ENCODE measurements at regions not wholly inside any gene's neighbourhood (a gene's known extent, or its start where the extent isn't known, plus 50 kb on each side); places are given as distances from the start of the nearest gene placed in this dataset.

DNA sequence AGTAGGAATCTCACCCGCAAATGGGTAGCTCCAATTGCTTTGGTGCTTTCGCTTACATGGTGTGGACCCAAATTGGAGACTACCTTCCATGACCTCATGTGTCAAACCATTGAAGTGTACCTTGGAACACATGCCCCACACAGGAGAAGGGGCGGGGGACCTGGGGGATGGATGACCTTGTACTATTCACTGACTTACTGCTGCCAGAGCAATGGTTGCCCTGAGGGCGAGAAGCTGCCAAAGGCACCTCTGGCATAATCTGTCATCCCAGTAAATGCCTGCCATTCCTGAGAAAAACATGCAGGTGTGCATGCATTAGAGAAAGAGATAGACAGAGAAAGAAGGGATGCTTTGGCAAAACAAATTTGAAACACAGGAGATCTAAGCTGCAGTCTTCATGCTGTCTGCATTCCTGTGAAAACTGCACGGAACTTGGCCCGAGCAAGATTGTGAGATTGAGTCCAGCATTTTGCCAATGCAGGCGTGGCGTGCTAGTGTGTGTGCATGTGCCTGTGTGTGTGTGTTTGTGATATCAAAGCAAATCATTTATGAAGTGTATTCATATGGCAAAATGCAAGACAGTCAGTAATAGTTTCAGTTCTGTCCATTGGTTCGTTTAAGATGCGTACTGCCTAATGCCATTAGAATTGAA is 219.5 kb upstream of the MDFIC2 start (continued):
- TF ChIP-seq, protein P1, sequence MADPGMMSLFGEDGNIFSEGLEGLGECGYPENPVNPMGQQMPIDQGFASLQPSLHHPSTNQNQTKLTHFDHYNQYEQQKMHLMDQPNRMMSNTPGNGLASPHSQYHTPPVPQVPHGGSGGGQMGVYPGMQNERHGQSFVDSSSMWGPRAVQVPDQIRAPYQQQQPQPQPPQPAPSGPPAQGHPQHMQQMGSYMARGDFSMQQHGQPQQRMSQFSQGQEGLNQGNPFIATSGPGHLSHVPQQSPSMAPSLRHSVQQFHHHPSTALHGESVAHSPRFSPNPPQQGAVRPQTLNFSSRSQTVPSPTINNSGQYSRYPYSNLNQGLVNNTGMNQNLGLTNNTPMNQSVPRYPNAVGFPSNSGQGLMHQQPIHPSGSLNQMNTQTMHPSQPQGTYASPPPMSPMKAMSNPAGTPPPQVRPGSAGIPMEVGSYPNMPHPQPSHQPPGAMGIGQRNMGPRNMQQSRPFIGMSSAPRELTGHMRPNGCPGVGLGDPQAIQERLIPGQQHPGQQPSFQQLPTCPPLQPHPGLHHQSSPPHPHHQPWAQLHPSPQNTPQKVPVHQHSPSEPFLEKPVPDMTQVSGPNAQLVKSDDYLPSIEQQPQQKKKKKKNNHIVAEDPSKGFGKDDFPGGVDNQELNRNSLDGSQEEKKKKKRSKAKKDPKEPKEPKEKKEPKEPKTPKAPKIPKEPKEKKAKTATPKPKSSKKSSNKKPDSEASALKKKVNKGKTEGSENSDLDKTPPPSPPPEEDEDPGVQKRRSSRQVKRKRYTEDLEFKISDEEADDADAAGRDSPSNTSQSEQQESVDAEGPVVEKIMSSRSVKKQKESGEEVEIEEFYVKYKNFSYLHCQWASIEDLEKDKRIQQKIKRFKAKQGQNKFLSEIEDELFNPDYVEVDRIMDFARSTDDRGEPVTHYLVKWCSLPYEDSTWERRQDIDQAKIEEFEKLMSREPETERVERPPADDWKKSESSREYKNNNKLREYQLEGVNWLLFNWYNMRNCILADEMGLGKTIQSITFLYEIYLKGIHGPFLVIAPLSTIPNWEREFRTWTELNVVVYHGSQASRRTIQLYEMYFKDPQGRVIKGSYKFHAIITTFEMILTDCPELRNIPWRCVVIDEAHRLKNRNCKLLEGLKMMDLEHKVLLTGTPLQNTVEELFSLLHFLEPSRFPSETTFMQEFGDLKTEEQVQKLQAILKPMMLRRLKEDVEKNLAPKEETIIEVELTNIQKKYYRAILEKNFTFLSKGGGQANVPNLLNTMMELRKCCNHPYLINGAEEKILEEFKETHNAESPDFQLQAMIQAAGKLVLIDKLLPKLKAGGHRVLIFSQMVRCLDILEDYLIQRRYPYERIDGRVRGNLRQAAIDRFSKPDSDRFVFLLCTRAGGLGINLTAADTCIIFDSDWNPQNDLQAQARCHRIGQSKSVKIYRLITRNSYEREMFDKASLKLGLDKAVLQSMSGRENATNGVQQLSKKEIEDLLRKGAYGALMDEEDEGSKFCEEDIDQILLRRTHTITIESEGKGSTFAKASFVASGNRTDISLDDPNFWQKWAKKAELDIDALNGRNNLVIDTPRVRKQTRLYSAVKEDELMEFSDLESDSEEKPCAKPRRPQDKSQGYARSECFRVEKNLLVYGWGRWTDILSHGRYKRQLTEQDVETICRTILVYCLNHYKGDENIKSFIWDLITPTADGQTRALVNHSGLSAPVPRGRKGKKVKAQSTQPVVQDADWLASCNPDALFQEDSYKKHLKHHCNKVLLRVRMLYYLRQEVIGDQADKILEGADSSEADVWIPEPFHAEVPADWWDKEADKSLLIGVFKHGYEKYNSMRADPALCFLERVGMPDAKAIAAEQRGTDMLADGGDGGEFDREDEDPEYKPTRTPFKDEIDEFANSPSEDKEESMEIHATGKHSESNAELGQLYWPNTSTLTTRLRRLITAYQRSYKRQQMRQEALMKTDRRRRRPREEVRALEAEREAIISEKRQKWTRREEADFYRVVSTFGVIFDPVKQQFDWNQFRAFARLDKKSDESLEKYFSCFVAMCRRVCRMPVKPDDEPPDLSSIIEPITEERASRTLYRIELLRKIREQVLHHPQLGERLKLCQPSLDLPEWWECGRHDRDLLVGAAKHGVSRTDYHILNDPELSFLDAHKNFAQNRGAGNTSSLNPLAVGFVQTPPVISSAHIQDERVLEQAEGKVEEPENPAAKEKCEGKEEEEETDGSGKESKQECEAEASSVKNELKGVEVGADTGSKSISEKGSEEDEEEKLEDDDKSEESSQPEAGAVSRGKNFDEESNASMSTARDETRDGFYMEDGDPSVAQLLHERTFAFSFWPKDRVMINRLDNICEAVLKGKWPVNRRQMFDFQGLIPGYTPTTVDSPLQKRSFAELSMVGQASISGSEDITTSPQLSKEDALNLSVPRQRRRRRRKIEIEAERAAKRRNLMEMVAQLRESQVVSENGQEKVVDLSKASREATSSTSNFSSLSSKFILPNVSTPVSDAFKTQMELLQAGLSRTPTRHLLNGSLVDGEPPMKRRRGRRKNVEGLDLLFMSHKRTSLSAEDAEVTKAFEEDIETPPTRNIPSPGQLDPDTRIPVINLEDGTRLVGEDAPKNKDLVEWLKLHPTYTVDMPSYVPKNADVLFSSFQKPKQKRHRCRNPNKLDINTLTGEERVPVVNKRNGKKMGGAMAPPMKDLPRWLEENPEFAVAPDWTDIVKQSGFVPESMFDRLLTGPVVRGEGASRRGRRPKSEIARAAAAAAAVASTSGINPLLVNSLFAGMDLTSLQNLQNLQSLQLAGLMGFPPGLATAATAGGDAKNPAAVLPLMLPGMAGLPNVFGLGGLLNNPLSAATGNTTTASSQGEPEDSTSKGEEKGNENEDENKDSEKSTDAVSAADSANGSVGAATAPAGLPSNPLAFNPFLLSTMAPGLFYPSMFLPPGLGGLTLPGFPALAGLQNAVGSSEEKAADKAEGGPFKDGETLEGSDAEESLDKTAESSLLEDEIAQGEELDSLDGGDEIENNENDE (IDR thresholded peaks at IDR 0.05; ENCODE audit: low read depth, low read length), result no peak
- TF ChIP-seq NFATC3 (IDR thresholded peaks at IDR 0.05) (no peak), ESRRA (IDR thresholded peaks at IDR 0.05; ENCODE audit: borderline replicate concordance, low read depth) (no peak)
- TF ChIP-seq, protein P2, sequence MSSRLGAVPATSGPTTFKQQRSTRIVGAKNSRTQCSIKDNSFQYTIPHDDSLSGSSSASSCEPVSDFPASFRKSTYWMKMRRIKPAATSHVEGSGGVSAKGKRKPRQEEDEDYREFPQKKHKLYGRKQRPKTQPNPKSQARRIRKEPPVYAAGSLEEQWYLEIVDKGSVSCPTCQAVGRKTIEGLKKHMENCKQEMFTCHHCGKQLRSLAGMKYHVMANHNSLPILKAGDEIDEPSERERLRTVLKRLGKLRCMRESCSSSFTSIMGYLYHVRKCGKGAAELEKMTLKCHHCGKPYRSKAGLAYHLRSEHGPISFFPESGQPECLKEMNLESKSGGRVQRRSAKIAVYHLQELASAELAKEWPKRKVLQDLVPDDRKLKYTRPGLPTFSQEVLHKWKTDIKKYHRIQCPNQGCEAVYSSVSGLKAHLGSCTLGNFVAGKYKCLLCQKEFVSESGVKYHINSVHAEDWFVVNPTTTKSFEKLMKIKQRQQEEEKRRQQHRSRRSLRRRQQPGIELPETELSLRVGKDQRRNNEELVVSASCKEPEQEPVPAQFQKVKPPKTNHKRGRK (tag; IDR thresholded peaks at IDR 0.05), result no peak
